ENCODE measurements at regions not wholly inside any gene's neighbourhood (a gene's known extent, or its start where the extent isn't known, plus 50 kb on each side); places are given as distances from the start of the nearest gene placed in this dataset.

DNA sequence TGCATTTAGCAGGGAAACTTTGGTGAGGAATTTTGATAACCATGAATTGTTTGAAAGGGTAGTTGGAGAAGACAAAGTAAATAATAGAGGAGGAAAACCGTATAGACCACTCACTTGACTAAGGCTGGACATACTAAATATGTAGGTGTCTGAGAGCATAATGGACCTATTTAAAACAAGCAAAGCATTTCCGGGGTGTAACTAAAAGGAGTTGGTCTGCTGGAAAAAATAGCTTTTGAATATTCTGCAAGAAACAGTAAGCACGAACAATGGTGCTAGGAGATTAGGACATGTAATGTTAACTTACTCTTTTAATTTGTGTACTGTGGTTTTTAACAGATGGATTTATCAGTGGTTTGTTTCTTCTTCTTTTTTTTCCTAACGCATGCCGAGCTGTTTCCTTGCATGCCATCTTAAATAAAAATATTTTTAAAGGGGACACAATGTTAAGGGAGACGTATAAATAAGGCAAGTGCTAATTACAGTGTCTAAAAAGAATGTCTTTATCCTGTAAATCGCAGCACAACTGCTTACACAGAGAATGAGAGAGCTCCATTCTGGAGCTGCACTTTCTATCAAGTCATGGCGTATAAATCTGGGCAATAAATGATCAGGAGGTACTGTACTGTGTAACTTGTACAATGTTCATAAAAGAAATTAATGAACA lies 492.1 kb downstream of the LMO4 start:
- H3K27me3 ChIP-seq (replicated peaks; ENCODE audit: insufficient read depth, low read depth, low read length, poor library complexity) = no peaks in the 10 kb centered on the region
- no peaks in the 10 kb centered on the region for H3K36me3 ChIP-seq (ENCODE audit: insufficient read depth, low read length, poor library complexity, severe bottlenecking)
- H3K9me3 ChIP-seq (ENCODE audit: low read depth, low read length, poor library complexity, severe bottlenecking) = no peaks in the 10 kb centered on the region
- peak; percentile 15 for DNase-seq (ENCODE audit: low spot score)
- intact Hi-C loops (cut with micrococcal nuclease; ENCODE audit: unreplicated experiment) = no loop called here
- no peaks in the 10 kb centered on the region for H3K4me1 ChIP-seq (ENCODE audit: insufficient read depth, low read length, poor library complexity, severe bottlenecking)
- peak overlapping the region; percentile 24 for H3K27ac ChIP-seq (ENCODE audit: low read depth, low read length, poor library complexity, severe bottlenecking)
- TF ChIP-seq, protein P1, sequence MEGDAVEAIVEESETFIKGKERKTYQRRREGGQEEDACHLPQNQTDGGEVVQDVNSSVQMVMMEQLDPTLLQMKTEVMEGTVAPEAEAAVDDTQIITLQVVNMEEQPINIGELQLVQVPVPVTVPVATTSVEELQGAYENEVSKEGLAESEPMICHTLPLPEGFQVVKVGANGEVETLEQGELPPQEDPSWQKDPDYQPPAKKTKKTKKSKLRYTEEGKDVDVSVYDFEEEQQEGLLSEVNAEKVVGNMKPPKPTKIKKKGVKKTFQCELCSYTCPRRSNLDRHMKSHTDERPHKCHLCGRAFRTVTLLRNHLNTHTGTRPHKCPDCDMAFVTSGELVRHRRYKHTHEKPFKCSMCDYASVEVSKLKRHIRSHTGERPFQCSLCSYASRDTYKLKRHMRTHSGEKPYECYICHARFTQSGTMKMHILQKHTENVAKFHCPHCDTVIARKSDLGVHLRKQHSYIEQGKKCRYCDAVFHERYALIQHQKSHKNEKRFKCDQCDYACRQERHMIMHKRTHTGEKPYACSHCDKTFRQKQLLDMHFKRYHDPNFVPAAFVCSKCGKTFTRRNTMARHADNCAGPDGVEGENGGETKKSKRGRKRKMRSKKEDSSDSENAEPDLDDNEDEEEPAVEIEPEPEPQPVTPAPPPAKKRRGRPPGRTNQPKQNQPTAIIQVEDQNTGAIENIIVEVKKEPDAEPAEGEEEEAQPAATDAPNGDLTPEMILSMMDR (conservative IDR thresholded peaks at IDR 0.05; ENCODE audit: low read depth, low read length) = no peak
- TF ChIP-seq EZH2 (IDR thresholded peaks at IDR 0.05; ENCODE audit: borderline replicate concordance, low read depth, low read length, poor library complexity, severe bottlenecking) = no peak
- POLR2A ChIA-PET (ENCODE audit: low non-redundant PET) = interaction anchor here (0.6 kb wide), 1 partner anchor 194 kb away, joined by 4 read pairs; no protein-coding TSS in a partner anchor
- CTCF ChIA-PET = no interaction called here
- H3K4me3 ChIP-seq (ENCODE audit: low read depth, low read length, poor library complexity, severe bottlenecking) = no peak overlapping the region
- no TSS peak for BruUV-seq (replicated peaks)

DNA sequence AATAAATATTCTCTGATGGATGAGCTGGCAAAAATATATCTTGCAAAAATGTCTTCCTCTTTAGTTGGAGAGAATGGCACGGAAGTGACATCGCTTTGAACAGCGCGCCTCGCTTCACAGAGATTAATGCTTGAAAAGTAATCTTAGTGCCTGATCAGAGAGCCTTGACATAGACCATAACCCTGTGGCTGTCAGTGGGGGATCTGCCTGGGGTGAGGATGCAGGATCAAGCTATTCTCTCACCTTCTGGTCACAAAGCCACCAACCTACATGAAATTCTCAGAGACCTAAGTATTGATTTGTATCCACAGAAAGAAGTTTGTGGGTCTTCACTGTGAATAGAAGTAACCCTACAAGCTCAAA lies 492.6 kb downstream of the LMO4 start:
- TF ChIP-seq, protein P1 (conservative IDR thresholded peaks at IDR 0.05; ENCODE audit: low read depth, low read length) = no peak
- TF ChIP-seq EZH2 (IDR thresholded peaks at IDR 0.05; ENCODE audit: borderline replicate concordance, low read depth, low read length, poor library complexity, severe bottlenecking) = no peak
- Histone ChIP-seq H3K9me3 (ENCODE audit: low read depth, low read length, poor library complexity, severe bottlenecking) (no peaks in the 10 kb centered on the region), H3K4me1 (ENCODE audit: insufficient read depth, low read length, poor library complexity, severe bottlenecking) (peaks cover 2% of the 10 kb centered on the region), H3K27me3 (replicated peaks; ENCODE audit: insufficient read depth, low read depth, low read length, poor library complexity) (no peaks in the 10 kb centered on the region), H3K4me3 (ENCODE audit: low read depth, low read length, poor library complexity, severe bottlenecking) (no peak overlapping the region), H3K27ac (ENCODE audit: low read depth, low read length, poor library complexity, severe bottlenecking) (no peak overlapping the region), H3K36me3 (ENCODE audit: insufficient read depth, low read length, poor library complexity, severe bottlenecking) (no peaks in the 10 kb centered on the region)
- ChIA-PET POLR2A (ENCODE audit: low non-redundant PET) (no interaction called here), CTCF (no interaction called here)
- intact Hi-C loops (cut with micrococcal nuclease; ENCODE audit: unreplicated experiment) = no loop called here
- no peak for DNase-seq (ENCODE audit: low spot score)
- BruUV-seq (replicated peaks) = no TSS peak

DNA sequence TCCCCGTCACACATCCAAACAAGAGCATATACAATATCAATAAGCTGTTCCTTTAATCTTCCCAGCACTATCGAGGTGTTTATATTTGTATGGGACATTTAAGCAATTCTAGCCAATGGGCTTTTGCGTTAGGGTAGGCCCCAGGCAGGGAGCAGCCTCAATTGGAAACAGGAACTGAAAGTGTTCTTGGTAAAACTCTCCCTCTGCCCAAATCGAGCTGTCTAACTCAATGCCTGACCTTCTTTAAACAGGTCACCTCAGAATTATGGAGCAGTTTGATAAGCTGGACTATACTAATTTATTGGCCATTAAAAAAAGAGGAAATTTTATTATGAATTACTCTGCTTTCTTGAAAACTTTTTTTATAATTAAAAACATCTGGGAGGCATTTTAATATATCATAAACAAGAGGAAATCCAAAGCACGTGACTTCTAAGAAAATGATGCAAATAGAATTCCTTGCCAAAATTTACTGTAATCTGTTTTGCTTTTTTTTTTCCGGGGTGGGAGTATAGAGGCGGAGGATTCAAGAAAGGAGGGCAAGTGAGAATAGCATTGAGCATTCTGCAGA lies 498.1 kb downstream of the LMO4 start:
- intact Hi-C loops (cut with micrococcal nuclease; ENCODE audit: unreplicated experiment) = loop anchor here (1.0 kb wide), 1 partner anchor 37 kb away; no protein-coding TSS in a partner anchor
- TF ChIP-seq EZH2 (IDR thresholded peaks at IDR 0.05; ENCODE audit: borderline replicate concordance, low read depth, low read length, poor library complexity, severe bottlenecking) = no peak
- TF ChIP-seq, protein P1 (conservative IDR thresholded peaks at IDR 0.05; ENCODE audit: low read depth, low read length) = no peak
- no TSS peak for BruUV-seq (replicated peaks)
- no peaks in the 10 kb centered on the region for H3K9me3 ChIP-seq (ENCODE audit: low read depth, low read length, poor library complexity, severe bottlenecking)
- H3K36me3 ChIP-seq (ENCODE audit: insufficient read depth, low read length, poor library complexity, severe bottlenecking) = no peaks in the 10 kb centered on the region
- H3K27ac ChIP-seq (ENCODE audit: low read depth, low read length, poor library complexity, severe bottlenecking) = peak overlapping the region; percentile 43
- peak; percentile 83 for DNase-seq (ENCODE audit: low spot score)
- no peak overlapping the region for H3K4me3 ChIP-seq (ENCODE audit: low read depth, low read length, poor library complexity, severe bottlenecking)
- peaks cover 16% of the 10 kb centered on the region for H3K4me1 ChIP-seq (ENCODE audit: insufficient read depth, low read length, poor library complexity, severe bottlenecking)
- H3K27me3 ChIP-seq (replicated peaks; ENCODE audit: insufficient read depth, low read depth, low read length, poor library complexity) = no peaks in the 10 kb centered on the region
- ChIA-PET CTCF (no interaction called here), POLR2A (ENCODE audit: low non-redundant PET) (no interaction called here)

All from A673 (cell line).